NCI-H2029 (cell line): ENCODE measurements at regions not wholly inside any gene's neighbourhood (a gene's known extent, or its start where the extent isn't known, plus 50 kb on each side); places are given as distances from the start of the nearest gene placed in this dataset.
A peak's percentile ranks its signal among the peaks of the same experiment; 100 is the strongest.
"Not testable (repeated sequence)": the region's sequence is repeated elsewhere in the genome, so short reads cannot be mapped to it uniquely, and the experiment has no call there.

ENCODE experiments used
- DNase-seq: peaks from one replicate; lab custom pipeline; 2025; lab: John Stamatoyannopoulos, UW

DNA sequence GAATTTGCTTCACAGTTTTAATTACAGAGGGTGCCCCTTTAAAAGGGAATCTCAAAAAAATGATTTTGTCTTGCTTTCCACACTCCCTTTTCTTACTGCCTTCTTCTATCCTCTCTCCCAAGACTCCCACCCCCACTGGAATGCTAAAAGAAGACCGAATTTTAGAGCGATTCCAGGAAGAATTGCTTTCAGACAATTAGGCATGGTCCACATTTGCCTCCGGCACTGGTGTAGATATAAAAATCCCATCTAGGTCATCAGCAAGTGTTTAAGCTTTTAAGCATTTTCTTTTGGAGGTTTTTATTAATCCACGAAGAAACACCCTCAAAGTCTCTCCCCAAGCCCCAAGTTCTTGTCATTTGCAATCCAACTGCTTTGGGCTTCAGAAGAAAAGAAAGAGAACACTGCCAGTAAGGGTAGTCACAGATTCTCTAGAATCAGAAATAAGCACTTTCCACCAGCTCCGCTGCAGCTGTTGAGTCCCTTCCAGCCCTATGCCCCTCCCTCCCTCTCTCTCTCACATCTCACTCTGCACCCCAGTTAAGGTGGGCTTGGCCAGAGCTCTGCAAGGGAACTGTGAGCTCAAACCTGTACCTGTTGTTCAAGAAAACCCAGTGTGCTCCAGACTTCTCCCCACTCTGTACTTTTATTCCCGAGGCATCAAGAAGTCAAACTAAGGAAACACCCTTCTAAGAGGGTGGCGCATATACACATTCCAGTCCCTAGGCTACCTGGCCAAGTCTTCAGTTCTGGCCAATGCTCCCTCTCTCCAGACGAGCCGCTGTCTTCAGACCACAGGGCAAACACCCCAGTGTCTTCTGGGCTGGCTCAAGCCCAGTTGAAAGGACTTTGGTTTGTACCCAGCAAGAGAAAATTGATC, 170.2 kb downstream of the RGS9 start:
- DNase-seq = no peak

DNA sequence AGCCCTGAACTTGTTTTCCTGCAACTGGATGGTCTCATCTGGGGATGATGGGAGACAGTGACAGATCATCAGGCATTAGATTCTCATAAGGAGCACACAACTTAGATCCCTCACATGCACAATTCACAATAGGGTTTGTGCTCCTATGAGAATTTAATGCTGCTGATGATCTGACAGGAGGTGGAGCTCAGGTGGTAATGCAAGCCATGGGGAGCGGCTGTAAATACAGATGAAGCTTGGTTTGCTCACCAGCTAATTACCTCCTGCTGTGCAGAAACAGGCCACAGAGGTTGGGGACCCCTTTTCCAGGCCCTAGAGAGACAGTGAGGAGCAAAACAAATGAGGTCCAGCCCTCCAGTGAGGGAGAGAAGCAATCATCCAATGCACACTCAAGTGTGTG, 168.6 kb downstream of the RGS9 start:
- no peak for DNase-seq

DNA sequence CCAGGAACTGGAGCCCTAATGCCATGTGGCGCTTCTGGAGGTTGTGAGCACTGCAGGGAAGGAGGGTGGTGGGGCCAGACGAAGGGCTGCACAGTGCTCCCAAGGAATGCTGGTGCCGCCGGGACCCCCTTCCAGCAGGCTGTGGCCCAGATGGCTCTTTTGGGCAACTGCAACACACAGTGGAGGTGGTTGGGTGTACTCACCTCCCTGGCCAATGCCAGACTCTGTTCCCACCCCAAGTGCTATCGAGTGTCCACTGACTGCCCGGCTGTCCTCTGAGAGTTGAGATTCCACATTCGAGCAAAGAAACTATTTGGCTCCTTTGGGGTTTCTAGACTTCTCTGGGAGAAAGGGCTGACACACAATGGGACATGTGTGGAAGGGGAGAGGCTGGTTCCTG, 167.9 kb downstream of the RGS9 start:
- DNase-seq = no peak

DNA sequence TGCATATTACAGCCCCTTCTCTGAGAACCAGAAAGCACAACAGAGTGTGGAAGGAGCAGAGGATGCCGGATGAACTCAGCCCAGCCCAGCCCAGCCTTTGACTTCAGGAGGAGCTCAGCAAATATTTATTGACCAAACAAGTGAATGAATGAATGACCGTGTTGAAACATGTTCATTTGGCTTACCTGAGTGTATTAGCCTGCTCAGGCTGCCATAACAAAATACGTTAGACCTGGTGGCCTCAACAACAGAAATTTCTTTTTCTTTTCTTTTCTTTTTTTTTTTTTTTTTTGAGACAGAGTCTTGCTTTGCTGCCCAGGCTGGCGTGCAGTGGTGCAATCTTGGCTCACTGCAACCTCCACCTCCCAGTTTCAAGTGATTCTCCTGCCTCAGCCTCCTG, 164.7 kb downstream of the RGS9 start:
- DNase-seq = not testable (repeated sequence)

DNA sequence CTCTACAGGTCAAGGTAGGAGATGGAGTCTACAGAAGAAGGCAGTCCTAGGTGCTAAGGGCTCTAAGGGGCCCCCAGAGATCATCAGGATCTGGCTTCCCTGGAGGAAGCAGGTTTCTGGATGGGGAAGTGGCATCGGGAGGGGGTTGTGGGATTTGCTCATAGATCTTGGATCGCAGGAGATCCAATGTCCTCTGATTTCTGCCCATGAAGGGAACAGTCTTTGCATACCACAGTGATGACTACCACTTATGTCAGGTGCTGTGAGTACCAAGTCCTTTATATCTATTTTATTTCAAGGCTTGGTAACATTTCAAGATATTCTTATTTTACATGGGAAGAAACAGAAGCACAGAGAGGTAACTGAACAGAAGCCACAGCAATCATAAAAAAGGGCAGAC, 164.0 kb downstream of the RGS9 start:
- no peak for DNase-seq

DNA sequence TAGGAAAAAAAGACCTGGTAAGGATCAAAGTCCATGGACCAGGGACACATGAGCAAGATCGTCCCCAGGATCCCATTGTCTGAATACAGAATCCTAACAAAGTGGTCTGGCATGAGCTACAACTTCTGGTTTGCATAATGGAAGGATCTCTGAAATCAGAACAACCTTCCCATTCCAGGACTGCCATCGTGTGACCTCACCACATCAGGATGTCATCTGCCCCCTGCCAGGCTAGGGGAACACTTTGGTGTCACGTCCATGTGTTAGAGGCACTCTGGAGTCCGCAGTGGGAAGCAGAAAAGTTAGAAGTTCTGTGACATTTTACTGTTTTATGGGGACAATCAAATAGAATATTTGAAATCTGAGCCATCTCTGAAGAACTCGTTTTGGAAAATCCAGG, 160.7 kb downstream of the RGS9 start:
- DNase-seq = no peak

DNA sequence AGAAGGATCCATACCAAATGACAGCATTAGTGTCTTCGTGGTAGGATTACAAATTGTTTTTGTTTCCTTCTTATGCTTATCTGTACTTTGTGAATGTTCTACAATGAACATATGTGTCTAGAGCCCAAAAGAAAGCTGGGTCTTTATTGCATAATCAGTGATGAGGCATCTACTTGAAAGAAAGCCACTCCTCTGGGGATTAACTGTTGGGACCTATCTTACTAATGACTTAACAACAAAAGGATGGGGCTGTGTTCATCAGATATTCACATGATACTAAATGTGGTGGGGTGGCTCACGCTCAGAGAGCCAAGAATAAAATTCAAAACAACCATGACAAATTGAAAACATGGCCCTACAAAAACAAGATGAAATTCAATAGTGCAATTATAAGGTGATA, 160.2 kb downstream of the RGS9 start:
- no peak for DNase-seq

DNA sequence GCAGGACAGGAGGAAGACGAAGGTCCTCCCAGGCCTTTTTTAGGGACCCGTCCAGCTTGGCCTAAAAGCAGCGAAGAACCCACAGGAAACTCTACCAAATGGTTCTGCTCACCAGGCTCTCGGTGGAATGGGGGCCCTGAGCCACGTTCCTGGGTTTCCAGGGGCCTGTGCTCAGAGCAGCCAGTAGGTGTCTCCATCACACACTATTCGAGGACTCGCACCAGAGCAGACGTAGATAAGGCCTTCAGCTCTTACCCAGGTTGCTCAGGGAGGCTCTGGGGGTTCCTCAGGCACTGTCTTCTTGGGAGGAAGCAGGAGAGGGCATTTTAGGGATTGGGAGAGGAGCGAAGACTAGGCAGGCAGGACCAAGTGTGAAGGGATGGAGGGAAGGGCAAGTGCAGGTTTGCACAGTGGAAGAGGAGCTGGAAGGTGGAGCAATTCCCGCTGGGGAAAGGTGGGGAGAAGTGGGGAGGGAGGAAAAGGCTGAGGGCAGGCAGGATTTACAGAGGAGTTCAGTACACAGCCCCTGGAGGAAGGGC, 157.1 kb downstream of the RGS9 start:
- DNase-seq = peak; percentile 42

DNA sequence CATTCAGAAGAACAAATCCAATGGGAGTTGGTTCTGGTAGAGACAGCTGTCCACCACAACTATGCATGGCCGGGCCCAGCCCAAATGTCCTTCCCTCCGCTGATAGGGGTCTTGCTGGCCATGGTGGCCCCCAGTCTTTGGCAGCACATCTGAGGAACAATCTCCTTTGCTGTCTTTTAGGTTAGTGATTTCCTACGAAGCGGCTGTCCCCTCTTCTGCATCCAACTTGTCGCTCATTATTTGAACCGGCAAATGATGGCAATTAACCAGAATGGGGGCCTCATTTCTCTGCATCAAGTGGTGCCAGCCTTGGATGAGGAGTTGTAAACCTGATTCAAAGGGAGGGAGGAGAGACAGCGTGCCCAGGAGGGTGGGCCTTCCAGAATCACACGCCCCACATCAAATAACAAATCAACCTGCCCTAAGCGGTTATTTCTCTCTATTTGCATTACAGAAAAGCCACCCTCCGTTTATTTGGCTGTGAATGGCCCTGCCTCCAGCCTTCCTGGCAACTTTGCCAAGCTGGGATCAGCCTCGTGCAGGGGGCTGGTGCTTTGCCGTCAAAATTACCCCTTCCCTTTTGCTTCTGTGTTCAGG, 156.5 kb downstream of the RGS9 start:
- DNase-seq = no peak

DNA sequence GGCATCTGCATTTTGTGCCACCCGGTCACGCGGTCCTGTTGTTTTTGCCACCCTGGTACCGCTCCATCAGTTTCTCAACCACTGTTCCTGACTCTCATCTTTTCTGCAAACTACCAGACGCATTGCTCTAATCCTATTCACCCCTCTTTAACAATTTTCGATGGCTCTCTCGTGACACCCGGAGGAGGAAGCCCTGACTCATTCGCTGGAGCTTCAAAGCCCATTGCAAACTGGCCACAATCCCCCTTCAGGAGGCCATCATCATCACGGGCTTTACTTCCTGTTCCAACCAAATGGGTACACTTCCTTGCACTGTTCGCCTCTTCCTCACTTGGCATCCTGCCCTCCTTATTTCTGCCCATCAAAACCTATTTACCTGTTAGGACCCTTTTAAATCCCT, 155.3 kb downstream of the RGS9 start:
- DNase-seq = no peak

DNA sequence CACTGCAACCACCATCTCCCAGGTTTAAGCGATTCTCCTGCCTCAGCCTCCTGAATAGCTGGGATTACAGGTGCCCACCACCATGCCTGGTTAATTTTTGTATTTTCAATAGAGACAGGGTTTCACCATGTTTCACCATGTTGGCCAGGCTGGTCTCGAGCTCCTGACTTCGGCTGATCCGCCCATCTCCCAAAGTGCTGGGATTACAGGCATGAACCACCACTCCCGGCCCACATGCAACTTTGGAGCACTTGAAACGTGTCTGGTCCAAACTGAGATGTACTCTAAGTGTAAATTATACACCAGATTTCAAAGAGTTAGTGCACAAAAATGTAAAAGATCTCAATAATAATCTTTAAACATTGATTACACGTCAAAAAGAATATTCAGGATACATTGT, 154.1 kb downstream of the RGS9 start:
- not testable (repeated sequence) for DNase-seq

DNA sequence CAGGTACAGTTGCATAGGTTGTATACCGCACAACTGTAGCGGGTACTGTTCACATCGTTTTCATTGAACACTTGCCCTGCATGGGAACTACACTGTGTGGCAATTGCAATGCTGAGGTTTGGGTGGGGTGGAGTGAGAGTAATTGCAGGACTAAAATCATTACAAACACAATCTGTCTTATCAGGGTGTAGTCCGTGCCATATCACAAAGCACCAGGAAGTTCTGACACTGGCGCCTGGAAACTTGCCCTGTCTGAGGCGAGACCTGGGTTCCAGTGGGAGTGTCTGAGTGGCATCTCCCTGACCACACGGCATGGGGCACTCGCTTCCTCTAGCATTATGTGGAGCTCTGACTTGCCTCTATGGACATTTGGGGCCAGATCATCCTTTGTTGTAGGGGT, 153.4 kb downstream of the RGS9 start:
- DNase-seq = no peak

DNA sequence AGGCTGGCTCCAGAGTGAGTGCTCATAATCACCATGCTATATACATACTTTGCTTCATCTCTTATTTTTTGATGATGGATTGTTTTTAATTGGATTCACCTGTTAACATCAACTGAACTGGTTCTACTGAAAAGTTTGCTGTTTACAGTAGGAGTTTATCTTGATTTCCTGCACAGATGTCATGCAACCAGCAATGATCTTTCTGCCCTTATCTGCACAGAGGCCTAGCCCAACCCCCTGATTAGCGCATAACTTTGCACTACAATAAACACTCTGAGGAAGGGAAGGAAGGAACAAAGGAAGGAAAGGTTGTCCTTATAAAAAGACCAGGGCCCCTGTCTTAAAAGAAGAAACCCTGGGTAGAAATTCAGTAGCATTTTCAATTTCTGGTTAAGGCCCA, 152.9 kb downstream of the RGS9 start:
- DNase-seq = no peak

DNA sequence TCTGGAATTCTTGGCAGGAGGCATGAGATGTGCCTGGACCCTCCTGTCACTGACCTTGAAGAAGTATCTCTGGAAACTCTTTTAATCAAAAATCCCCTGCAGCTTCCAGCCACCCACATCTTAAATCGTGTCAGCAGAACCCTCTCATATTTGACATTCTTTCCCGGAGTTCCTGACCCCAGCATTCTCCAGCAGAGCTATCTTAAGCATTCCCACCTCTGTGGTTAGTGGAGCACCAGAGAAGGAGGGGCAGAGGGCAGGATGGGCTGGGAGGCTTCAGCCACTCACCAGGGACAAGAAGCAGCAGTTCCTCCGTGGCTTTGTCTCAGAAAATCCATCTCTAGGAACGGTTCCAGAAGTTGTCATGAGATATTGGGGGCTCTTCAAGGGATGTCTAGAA, 149.9 kb downstream of the RGS9 start:
- no peak for DNase-seq

DNA sequence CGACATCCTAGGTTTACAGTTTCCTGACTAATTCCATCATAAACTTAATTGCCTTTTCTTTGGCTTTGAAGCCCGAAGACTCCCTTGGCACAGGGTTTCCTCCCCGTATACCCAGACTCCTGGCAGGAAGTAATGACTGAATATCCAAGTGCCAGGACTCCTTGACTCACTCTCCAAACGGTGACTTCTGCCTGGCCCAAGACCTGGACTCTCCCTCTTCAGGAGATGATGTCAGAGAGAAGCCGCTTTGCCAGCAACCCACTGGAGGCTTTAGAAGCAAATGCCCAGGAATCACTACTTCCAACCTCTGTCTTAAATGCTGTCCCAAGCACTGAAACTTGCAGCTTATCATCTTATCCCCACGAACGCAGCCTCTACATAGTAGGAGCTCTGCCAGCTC, 146.5 kb downstream of the RGS9 start:
- DNase-seq = no peak

DNA sequence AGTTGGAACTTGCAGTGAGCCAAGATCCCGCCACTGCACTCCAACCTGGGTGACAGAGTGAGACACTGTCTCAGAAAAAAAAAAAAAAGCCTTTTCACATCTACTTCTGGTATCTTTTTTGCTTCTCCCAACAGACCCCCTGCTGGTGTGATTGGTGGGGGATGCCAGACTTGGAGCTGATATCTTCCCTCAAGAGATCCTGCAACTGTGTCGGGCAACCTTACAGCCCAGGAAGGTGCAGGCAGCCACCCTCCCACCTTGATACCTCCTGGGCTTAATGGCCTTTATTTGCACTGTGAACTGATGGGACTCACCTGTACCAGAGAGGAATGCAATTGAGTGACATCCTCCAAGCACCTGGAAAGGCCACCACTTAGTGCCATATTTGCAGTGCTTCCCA, 142.3 kb downstream of the RGS9 start:
- DNase-seq = no peak

DNA sequence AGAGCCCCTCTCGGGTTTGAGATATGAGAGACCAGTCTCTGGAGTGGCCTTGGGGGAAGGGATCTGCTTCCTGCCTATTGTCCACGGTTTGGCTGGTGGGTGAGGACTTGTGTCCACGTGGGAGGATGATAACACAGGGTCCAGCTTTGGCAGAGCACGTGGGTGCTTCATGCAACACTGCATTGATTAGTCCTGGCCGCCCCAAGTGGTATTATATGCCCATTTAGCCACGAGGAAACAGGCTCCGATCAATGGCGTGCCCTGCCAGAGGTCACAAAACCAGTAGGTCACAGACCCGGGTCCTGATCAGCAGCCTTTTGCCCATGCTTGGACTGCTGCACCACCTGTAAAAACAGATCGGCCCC, 141.6 kb downstream of the RGS9 start:
- DNase-seq = no peak

DNA sequence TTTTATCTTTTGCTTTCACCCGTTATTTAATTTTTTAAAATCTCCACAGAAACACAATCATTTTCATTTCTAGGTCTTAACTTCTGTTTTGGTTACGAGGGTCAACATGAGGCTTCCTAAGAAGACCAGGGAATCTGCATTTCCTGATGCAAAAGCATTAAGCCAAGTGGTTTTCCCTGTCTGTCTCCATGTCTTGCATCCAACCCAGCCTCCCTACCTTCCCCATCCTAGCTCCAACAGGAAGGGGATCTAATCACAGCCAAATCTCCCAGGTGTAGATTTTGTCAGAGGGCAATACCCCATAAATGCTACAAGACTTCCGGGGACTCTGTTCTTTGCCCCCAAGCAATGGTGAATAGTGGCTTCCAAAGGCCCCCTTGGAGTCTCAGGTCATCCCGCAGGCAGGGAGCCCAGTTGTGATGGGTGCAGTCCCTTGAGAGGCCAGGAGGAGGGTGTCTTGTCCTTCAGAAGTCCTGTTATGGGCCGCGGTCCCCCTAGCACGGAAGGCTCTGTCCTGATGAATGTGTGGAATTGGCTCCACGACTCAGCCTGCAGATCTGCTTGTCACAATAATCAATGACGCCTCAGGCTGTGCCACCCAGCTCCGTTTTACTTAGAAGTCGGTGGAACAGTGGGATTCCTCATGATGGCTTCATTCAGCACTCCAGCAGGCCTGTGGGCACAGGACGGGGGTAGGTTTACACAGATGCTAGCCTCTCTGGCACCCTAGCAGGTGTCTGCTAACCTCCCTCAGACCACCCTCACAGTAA, 141.1 kb downstream of the RGS9 start:
- peak; percentile 2 for DNase-seq

DNA sequence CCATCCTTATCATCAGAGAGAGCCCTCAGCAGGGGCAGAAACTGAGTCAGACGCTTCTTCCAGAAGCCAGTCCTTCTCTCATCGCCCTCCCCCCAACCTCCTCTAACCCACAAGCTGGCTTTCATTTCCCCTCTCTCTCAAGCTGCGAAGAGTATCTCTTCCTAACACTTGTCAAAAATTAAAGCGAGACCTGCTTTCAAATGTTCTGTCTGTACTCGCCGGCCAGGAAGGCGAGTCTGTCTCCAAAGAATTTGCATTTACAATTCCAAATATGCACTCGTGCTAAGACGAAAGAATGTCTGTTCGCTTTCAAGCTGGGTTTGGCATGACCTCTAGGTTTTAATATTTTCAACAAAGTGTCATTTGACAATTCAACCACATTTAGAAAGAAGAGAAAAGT, 140.4 kb downstream of the RGS9 start:
- DNase-seq = no peak
